ENCODE measurements at regions not wholly inside any gene's neighbourhood (a gene's known extent, or its start where the extent isn't known, plus 50 kb on each side); places are given as distances from the start of the nearest gene placed in this dataset.

- Histone ChIP-seq H3K9me3 (ENCODE audit: control extremely low read depth in 1 of 3, control insufficient read depth in 2 of 3, insufficient read depth in 1 of 3, low read length in 2 of 3) (peaks cover 0 to 5% (median 0%) of the 10 kb centered on the region in 3 donors), H3K4me1 (ENCODE audit: control insufficient read depth in 2 of 2, insufficient read depth in 2 of 2, low read length in 2 of 2) (no peaks in the 10 kb centered on the region), H3K4me2 (replicated peaks; ENCODE audit: low read depth, low read length, poor library complexity, severe bottlenecking) (no peak overlapping the region), H3K4me3 (ENCODE audit: control extremely low read depth in 1 of 5, extremely low read depth in 1 of 5, insufficient read depth in 1 of 5, low read depth in 2 of 5, low read length in 4 of 5) (no peak overlapping the region), H3K9ac (ENCODE audit: low read length) (no peak overlapping the region), H3K27me3 (replicated peaks in 1 of 4; ENCODE audit: control extremely low read depth in 1 of 4, control insufficient read depth in 3 of 4, insufficient read depth in 4 of 4, low read length in 3 of 4) (no peaks in the 10 kb centered on the region), H3K36me3 (replicated peaks in 1 of 2; ENCODE audit: control extremely low read depth in 1 of 2, control insufficient read depth in 1 of 2, extremely low read depth in 1 of 2, insufficient read depth in 2 of 2, low read length in 1 of 2) (no peaks in the 10 kb centered on the region), H3K27ac (ENCODE audit: low read length in 2 of 2) (no peak overlapping the region), H4K20me1 (ENCODE audit: control insufficient read depth, insufficient read depth, low read length, poor library complexity, severe bottlenecking) (no peaks in the 10 kb centered on the region), H2AFZ (ENCODE audit: insufficient read depth, low read depth, low read length, poor library complexity, severe bottlenecking) (no peak overlapping the region), H3K79me2 (ENCODE audit: control insufficient read depth, insufficient read depth, low read length) (no peaks in the 10 kb centered on the region)
- Mint-ChIP-seq H3K27me3 (no peaks in the 10 kb centered on the region), H3K27ac (no peak overlapping the region), H3K4me1 (no peaks in the 10 kb centered on the region), H3K4me3 (no peak overlapping the region), H3K9me3 (ENCODE audit: insufficient read depth) (no peaks in the 10 kb centered on the region)
- TF ChIP-seq CTCF (IDR thresholded peaks at IDR 0.05) (no peak), EZH2 (IDR thresholded peaks at IDR 0.05; ENCODE audit: borderline replicate concordance, insufficient read depth, low read depth, low read length, poor library complexity, severe bottlenecking) (no peak)
- DNase-seq = no peak
- POLR2A ChIA-PET = no interaction called here
- intact Hi-C loops (cut with micrococcal nuclease) = no loop called here
- no CpG with 5 or more reads among the region's 5 CpGs for WGBS (ENCODE audit: insufficient coverage)
- no peak for ATAC-seq (ENCODE audit: low read depth)
- CTCF ChIA-PET = no interaction called here
Measured at GRCh38 chr18:6626457-6626856, 103.1 kb upstream of the ARHGAP28 start.

- POLR2A ChIA-PET = no interaction called here
- WGBS (ENCODE audit: insufficient coverage) = 83% methylated on average over 3 of the region's 4 CpGs
- no peak overlapping the region for H3K27ac ChIP-seq (ENCODE audit: low read length in 2 of 2)
- no peaks in the 10 kb centered on the region for H3K27me3 Mint-ChIP-seq
- H3K9ac ChIP-seq (ENCODE audit: low read length) = no peak overlapping the region
- TF ChIP-seq CTCF (IDR thresholded peaks at IDR 0.05) (no peak), EZH2 (IDR thresholded peaks at IDR 0.05; ENCODE audit: borderline replicate concordance, insufficient read depth, low read depth, low read length, poor library complexity, severe bottlenecking) (no peak)
- H3K27ac Mint-ChIP-seq = no peak overlapping the region
- no peaks in the 10 kb centered on the region for H3K27me3 ChIP-seq (replicated peaks in 1 of 4; ENCODE audit: control extremely low read depth in 1 of 4, control insufficient read depth in 3 of 4, insufficient read depth in 4 of 4, low read length in 3 of 4)
- no peaks in the 10 kb centered on the region for H3K9me3 ChIP-seq (ENCODE audit: control extremely low read depth in 1 of 3, control insufficient read depth in 2 of 3, insufficient read depth in 1 of 3, low read length in 2 of 3)
- ATAC-seq (ENCODE audit: low read depth) (no peak), DNase-seq (no peak)
- H3K79me2 ChIP-seq (ENCODE audit: control insufficient read depth, insufficient read depth, low read length) = no peaks in the 10 kb centered on the region
- CTCF ChIA-PET = no interaction called here
- no peak overlapping the region for H3K4me2 ChIP-seq (replicated peaks; ENCODE audit: low read depth, low read length, poor library complexity, severe bottlenecking)
- intact Hi-C loops (cut with micrococcal nuclease) = no loop called here
- no peak overlapping the region for H3K4me3 Mint-ChIP-seq
- no peaks in the 10 kb centered on the region for H3K9me3 Mint-ChIP-seq (ENCODE audit: insufficient read depth)
- H2AFZ ChIP-seq (ENCODE audit: insufficient read depth, low read depth, low read length, poor library complexity, severe bottlenecking) = no peak overlapping the region
- H4K20me1 ChIP-seq (ENCODE audit: control insufficient read depth, insufficient read depth, low read length, poor library complexity, severe bottlenecking) = no peaks in the 10 kb centered on the region
- no peak overlapping the region for H3K4me3 ChIP-seq (ENCODE audit: control extremely low read depth in 1 of 5, extremely low read depth in 1 of 5, insufficient read depth in 1 of 5, low read depth in 2 of 5, low read length in 4 of 5)
- no peaks in the 10 kb centered on the region for H3K36me3 ChIP-seq (replicated peaks in 1 of 2; ENCODE audit: control extremely low read depth in 1 of 2, control insufficient read depth in 1 of 2, extremely low read depth in 1 of 2, insufficient read depth in 2 of 2, low read length in 1 of 2)
- no peaks in the 10 kb centered on the region for H3K4me1 Mint-ChIP-seq
- H3K4me1 ChIP-seq (ENCODE audit: control insufficient read depth in 2 of 2, insufficient read depth in 2 of 2, low read length in 2 of 2) = no peaks in the 10 kb centered on the region
Measured at GRCh38 chr18:6627645-6628044, 101.9 kb upstream of the ARHGAP28 start.
